ENCODE measurements at regions not wholly inside any gene's neighbourhood (a gene's known extent, or its start where the extent isn't known, plus 50 kb on each side); places are given as distances from the start of the nearest gene placed in this dataset.

DNA sequence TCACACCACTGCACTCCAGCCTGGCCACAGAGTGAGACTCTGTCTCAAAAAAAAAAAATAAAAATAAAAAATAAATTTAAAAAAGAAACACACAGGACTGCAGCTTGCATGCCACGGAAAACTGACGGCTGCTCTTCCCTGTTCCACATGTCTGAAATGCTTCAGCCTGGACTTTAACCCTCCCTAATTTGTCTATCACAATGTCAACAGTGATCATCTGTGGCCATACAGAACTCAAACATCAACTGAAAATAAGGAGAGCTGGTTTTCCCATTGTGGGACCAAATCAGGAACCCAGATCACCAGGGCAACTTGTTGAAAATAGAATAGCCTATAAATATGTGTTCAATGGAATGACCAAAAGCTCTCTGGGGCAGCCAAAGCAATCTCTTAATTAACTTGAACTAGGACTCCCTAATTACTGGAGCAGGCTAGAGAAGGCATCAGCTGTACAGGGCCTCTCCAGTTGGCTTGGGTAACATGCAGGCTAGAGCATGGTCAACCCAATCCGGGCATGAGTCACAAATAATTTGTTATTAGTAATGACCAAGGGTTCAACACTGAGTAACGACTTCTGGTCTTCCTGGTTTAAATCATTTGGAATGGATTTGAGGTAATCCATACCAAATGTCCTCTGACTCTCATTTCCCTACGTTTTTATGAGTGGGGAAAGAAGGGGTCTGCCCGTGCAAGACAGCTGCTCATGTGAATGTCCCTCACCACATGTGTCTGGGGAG is 62.7 kb upstream of the KAZN start (continued):
- TF ChIP-seq, protein P1, sequence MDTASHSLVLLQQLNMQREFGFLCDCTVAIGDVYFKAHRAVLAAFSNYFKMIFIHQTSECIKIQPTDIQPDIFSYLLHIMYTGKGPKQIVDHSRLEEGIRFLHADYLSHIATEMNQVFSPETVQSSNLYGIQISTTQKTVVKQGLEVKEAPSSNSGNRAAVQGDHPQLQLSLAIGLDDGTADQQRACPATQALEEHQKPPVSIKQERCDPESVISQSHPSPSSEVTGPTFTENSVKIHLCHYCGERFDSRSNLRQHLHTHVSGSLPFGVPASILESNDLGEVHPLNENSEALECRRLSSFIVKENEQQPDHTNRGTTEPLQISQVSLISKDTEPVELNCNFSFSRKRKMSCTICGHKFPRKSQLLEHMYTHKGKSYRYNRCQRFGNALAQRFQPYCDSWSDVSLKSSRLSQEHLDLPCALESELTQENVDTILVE (CRISPR knock-in tag; IDR thresholded peaks at IDR 0.05), result no peak
- TF ChIP-seq NONO (IDR thresholded peaks at IDR 0.05), result no peak
- no peak for TF ChIP-seq NONO (CRISPR knock-in tag; conservative IDR thresholded peaks at IDR 0.05)
- TF ChIP-seq, protein P2, sequence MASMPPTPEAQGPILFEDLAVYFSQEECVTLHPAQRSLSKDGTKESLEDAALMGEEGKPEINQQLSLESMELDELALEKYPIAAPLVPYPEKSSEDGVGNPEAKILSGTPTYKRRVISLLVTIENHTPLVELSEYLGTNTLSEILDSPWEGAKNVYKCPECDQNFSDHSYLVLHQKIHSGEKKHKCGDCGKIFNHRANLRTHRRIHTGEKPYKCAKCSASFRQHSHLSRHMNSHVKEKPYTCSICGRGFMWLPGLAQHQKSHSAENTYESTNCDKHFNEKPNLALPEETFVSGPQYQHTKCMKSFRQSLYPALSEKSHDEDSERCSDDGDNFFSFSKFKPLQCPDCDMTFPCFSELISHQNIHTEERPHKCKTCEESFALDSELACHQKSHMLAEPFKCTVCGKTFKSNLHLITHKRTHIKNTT (CRISPR knock-in tag; IDR thresholded peaks at IDR 0.05), result no peak
- TF ChIP-seq, protein P3, sequence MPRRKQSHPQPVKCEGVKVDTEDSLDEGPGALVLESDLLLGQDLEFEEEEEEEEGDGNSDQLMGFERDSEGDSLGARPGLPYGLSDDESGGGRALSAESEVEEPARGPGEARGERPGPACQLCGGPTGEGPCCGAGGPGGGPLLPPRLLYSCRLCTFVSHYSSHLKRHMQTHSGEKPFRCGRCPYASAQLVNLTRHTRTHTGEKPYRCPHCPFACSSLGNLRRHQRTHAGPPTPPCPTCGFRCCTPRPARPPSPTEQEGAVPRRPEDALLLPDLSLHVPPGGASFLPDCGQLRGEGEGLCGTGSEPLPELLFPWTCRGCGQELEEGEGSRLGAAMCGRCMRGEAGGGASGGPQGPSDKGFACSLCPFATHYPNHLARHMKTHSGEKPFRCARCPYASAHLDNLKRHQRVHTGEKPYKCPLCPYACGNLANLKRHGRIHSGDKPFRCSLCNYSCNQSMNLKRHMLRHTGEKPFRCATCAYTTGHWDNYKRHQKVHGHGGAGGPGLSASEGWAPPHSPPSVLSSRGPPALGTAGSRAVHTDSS (CRISPR knock-in tag; conservative IDR thresholded peaks at IDR 0.05), result no peak
- TF ChIP-seq HNF4A (CRISPR knock-in tag; IDR thresholded peaks at IDR 0.05), result peak; percentile 90
- TF ChIP-seq RNF2 (conservative IDR thresholded peaks at IDR 0.05; ENCODE audit: low read depth), result no peak
- no peak for TF ChIP-seq ZNF839 (CRISPR knock-in tag; IDR thresholded peaks at IDR 0.05; ENCODE audit: borderline replicate concordance)
- TF ChIP-seq ZNF382 (CRISPR knock-in tag; IDR thresholded peaks at IDR 0.05; ENCODE audit: borderline replicate concordance), result no peak
- TF ChIP-seq NFATC3 (CRISPR knock-in tag; IDR thresholded peaks at IDR 0.05), result no peak
- no peak for TF ChIP-seq MED8 (CRISPR knock-in tag; IDR thresholded peaks at IDR 0.05; ENCODE audit: insufficient replicate concordance)
- no peak for TF ChIP-seq MIER3 (CRISPR knock-in tag; IDR thresholded peaks at IDR 0.05; ENCODE audit: borderline replicate concordance)
- TF ChIP-seq NCOA5 (CRISPR knock-in tag; IDR thresholded peaks at IDR 0.05), result no peak
- TF ChIP-seq ZNF451 (CRISPR knock-in tag; IDR thresholded peaks at IDR 0.05), result no peak
- no peak for TF ChIP-seq HOXA9 (CRISPR knock-in tag; IDR thresholded peaks at IDR 0.05; ENCODE audit: borderline replicate concordance)
- TF ChIP-seq GATAD2A (CRISPR knock-in tag; IDR thresholded peaks at IDR 0.05), result peak; percentile 40; the same call in 1 of the 2 replicates
- no peak for TF ChIP-seq GZF1 (CRISPR knock-in tag; IDR thresholded peaks at IDR 0.05)
- no peak for TF ChIP-seq MTA1 (CRISPR knock-in tag; IDR thresholded peaks at IDR 0.05; ENCODE audit: borderline replicate concordance)
- no peak for TF ChIP-seq ZSCAN9 (CRISPR knock-in tag; IDR thresholded peaks at IDR 0.05; ENCODE audit: borderline replicate concordance)
- no peak for TF ChIP-seq ZFY (CRISPR knock-in tag; IDR thresholded peaks at IDR 0.05)
- TF ChIP-seq ZNF564 (CRISPR knock-in tag; IDR thresholded peaks at IDR 0.05), result no peak
- TF ChIP-seq IRF2 (CRISPR knock-in tag; IDR thresholded peaks at IDR 0.05), result no peak
- no peak for TF ChIP-seq ESRRA (CRISPR knock-in tag; IDR thresholded peaks at IDR 0.05; ENCODE audit: low read depth)
- TF ChIP-seq SYNCRIP (IDR thresholded peaks at IDR 0.05; ENCODE audit: insufficient read depth, low read depth, low read length), result no peak
- TF ChIP-seq, protein P4, sequence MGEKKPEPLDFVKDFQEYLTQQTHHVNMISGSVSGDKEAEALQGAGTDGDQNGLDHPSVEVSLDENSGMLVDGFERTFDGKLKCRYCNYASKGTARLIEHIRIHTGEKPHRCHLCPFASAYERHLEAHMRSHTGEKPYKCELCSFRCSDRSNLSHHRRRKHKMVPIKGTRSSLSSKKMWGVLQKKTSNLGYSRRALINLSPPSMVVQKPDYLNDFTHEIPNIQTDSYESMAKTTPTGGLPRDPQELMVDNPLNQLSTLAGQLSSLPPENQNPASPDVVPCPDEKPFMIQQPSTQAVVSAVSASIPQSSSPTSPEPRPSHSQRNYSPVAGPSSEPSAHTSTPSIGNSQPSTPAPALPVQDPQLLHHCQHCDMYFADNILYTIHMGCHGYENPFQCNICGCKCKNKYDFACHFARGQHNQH (CRISPR knock-in tag; IDR thresholded peaks at IDR 0.05), result no peak
- no peak for TF ChIP-seq ARNT (IDR thresholded peaks at IDR 0.05)
- no peak for TF ChIP-seq STAT5B (CRISPR knock-in tag; IDR thresholded peaks at IDR 0.05)
- no peak for TF ChIP-seq MYC (CRISPR knock-in tag; IDR thresholded peaks at IDR 0.05; ENCODE audit: borderline replicate concordance)
- TF ChIP-seq FOXA3 (CRISPR knock-in tag; IDR thresholded peaks at IDR 0.05), result peak; percentile 83
- no peak for TF ChIP-seq SNAPC2 (CRISPR knock-in tag; IDR thresholded peaks at IDR 0.05)
